ENCODE measurements at regions not wholly inside any gene's neighbourhood (a gene's known extent, or its start where the extent isn't known, plus 50 kb on each side); places are given as distances from the start of the nearest gene placed in this dataset.

DNA sequence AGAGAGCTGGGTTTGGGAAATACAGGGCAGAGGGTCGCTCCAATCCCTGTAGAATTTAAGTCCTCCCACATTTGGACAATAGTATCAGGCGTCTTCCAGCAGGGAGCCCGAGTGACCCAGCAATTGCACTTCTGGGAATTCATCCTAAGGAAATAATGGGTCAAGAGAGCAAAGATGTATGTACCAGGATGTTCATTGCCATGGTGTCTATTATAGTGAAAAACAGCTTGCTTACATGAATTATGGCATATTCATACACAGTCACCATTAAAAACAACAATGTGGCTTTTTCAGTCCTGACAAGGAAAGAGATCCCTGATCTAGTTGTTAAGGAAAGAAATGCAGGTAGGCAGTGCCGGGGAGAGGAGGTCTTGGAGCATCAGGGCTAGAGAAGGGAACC is 167.7 kb downstream of the PJA1 start:
- no peak for DNase-seq (ENCODE audit: low spot score in 2 of 2, unreplicated experiment in 2 of 2)
- H3K36me3 Mint-ChIP-seq, result no peaks in the 10 kb centered on the region
- H3K27me3 Mint-ChIP-seq (ENCODE audit: low read depth), result no peaks in the 10 kb centered on the region
- H3K9me3 Mint-ChIP-seq, result peaks cover 28% of the 10 kb centered on the region
- H3K4me1 Mint-ChIP-seq, result peaks cover 30% of the 10 kb centered on the region
- H3K4me3 Mint-ChIP-seq, result no peak overlapping the region
- TF ChIP-seq, protein P1, sequence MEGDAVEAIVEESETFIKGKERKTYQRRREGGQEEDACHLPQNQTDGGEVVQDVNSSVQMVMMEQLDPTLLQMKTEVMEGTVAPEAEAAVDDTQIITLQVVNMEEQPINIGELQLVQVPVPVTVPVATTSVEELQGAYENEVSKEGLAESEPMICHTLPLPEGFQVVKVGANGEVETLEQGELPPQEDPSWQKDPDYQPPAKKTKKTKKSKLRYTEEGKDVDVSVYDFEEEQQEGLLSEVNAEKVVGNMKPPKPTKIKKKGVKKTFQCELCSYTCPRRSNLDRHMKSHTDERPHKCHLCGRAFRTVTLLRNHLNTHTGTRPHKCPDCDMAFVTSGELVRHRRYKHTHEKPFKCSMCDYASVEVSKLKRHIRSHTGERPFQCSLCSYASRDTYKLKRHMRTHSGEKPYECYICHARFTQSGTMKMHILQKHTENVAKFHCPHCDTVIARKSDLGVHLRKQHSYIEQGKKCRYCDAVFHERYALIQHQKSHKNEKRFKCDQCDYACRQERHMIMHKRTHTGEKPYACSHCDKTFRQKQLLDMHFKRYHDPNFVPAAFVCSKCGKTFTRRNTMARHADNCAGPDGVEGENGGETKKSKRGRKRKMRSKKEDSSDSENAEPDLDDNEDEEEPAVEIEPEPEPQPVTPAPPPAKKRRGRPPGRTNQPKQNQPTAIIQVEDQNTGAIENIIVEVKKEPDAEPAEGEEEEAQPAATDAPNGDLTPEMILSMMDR (IDR thresholded peaks at IDR 0.05; ENCODE audit: unreplicated experiment), result no peak
- peak overlapping the region; percentile 44 for H3K27ac Mint-ChIP-seq

DNA sequence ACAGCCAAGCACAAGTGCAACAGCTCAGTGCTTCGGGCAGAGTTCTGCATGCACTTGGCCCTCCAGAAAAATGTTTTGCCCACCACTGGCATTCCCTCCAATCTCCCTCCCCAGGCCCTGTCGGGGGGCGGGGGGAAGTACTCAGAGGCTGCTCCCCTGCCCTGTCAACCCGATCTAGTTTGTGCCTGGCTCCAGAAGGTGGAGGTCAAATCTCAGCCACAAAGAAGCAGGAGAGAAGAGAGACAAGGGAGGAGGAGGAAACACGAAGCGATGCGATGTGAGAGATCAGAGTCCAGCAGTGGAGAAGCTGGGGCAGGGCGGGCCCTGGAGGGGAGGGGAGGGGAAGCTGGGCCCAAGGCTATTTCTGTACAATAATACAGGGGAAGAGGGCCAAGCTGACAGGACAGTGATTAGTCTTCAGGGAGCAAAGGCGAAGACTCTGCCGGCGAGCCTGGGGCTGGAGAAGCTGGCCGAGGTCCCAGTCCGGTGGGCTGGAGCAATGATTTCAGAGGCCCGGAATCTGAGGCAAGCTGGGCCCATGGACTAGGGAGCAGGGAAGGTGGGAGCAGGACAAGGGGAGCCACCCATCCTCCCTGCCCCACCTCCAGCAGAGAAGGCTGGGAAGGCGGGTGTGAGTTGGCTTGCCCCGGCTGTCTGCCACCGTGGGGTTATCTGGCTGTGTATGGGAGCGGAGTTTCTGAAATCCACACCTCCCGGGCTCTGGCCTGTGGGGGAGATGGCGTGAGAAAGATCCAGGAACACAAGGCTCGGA is 167.1 kb downstream of the EFNB1 start:
- no peak for DNase-seq (ENCODE audit: low spot score in 2 of 2, unreplicated experiment in 2 of 2)
- Mint-ChIP-seq H3K4me1 (peaks cover 36% of the 10 kb centered on the region), H3K36me3 (no peaks in the 10 kb centered on the region), H3K27me3 (ENCODE audit: low read depth) (no peaks in the 10 kb centered on the region), H3K9me3 (peaks cover 22% of the 10 kb centered on the region), H3K27ac (peak overlapping the region; percentile 90), H3K4me3 (no peak overlapping the region)
- TF ChIP-seq, protein P1 (IDR thresholded peaks at IDR 0.05; ENCODE audit: unreplicated experiment), result no peak

DNA sequence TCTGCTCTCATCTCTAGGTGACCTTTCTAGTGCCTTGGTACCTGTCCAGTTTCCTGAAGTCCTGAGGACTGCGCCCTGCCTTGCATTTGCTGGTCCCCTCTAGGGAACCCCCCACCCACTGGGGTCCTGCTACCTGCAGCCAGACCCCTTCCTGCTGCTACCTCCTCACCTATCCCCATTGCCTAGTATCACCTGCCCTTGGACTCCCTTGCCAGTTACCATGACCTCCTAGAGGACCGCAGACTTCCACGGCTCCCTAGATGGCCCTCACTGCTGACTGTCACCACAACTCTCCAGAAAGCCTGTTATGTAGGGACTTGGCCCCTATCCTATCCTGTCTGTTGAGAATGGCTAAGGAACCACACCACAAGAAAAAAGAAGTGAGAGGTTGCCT is 166.6 kb downstream of the EFNB1 start:
- H3K27ac Mint-ChIP-seq, result peak overlapping the region; percentile 90
- no peaks in the 10 kb centered on the region for H3K27me3 Mint-ChIP-seq (ENCODE audit: low read depth)
- no peaks in the 10 kb centered on the region for H3K36me3 Mint-ChIP-seq
- H3K4me3 Mint-ChIP-seq, result no peak overlapping the region
- H3K4me1 Mint-ChIP-seq, result peaks cover 40% of the 10 kb centered on the region
- peaks cover 19% of the 10 kb centered on the region for H3K9me3 Mint-ChIP-seq
- no peak for DNase-seq (ENCODE audit: low spot score in 2 of 2, unreplicated experiment in 2 of 2)
- TF ChIP-seq, protein P1 (IDR thresholded peaks at IDR 0.05; ENCODE audit: unreplicated experiment), result no peak

DNA sequence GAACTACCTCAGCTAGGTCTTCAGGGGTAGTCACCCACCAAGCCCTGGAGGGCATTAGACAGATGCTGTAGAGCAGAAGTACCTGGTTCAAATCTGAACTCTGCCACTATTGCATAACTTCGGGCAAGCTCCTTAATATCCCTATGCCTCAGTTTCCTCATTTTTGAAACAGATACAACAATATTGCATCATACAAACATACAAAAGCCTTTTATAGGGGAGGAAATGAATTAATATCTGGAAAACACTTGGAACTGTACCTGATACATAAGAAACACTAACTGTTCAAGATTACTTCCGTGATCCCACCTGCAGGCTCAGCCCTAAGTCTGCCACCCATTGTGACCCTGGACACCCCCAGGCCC is 166.1 kb downstream of the EFNB1 start:
- TF ChIP-seq, protein P1 (IDR thresholded peaks at IDR 0.05; ENCODE audit: unreplicated experiment), result no peak
- Mint-ChIP-seq H3K27ac (no peak overlapping the region), H3K9me3 (peaks cover 19% of the 10 kb centered on the region), H3K4me1 (peaks cover 46% of the 10 kb centered on the region), H3K27me3 (ENCODE audit: low read depth) (no peaks in the 10 kb centered on the region), H3K36me3 (no peaks in the 10 kb centered on the region), H3K4me3 (no peak overlapping the region)
- no peak for DNase-seq (ENCODE audit: low spot score in 2 of 2, unreplicated experiment in 2 of 2)

DNA sequence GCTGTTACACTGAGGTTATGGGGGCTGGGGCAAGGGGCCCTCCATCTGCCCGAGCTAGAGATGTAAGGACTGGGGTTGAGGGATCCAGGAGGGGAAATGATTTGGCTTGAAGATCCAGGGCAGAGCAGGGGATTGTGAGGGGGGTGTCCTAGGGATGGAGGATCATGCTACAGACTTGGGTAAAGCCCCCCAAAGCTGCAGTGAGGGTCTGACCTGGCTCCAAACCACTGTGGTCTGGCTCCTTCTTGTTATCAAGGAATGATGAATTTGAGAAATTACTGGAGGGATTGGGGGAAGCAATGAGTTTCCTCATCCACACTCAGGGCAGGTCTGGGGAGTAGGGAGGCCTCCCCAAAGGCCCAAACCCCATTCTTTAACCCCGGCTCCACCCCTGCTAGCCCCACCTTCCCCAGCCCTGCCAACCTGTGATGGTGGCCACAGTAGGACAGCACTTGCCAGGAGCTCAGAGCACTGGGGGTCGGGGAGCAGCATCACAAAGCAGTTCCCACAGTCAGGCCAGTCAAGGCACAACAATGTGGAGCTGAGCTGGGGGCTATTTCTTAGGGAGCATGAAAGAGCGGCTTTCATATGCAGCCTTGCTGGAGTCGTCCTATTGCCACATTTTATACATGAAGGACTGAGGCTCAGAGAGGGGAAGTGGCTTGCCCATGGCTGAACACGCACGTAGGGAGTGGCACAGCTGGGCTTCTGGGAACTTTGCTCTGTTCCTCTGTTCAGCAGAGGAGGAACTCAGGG is 165.5 kb downstream of the EFNB1 start:
- TF ChIP-seq, protein P1 (IDR thresholded peaks at IDR 0.05; ENCODE audit: unreplicated experiment), result no peak
- H3K4me1 Mint-ChIP-seq, result peaks cover 48% of the 10 kb centered on the region
- no peak overlapping the region for H3K27ac Mint-ChIP-seq
- no peaks in the 10 kb centered on the region for H3K36me3 Mint-ChIP-seq
- DNase-seq (ENCODE audit: low spot score in 2 of 2, unreplicated experiment in 2 of 2), result no peak
- H3K27me3 Mint-ChIP-seq (ENCODE audit: low read depth), result no peaks in the 10 kb centered on the region
- H3K4me3 Mint-ChIP-seq, result no peak overlapping the region
- peaks cover 19% of the 10 kb centered on the region for H3K9me3 Mint-ChIP-seq

All from mesothelial cell of epicardium (in vitro differentiated cells).